Left ventricle myocardium inferior (tissue), 1 donor: ENCODE measurements at regions not wholly inside any gene's neighbourhood (a gene's known extent, or its start where the extent isn't known, plus 50 kb on each side); places are given as distances from the start of the nearest gene placed in this dataset.

Source experiments
- DNase-seq: peaks from one replicate; pipeline ENCODE4 v3.0.0-alpha.2; 2020
- H3K27ac ChIP-seq: fragments of 200-600 bp; replicated peaks from 2 replicates; pipeline ENCODE4 v1.8.0; 2021
- H3K27me3 ChIP-seq: fragments of 200-600 bp; 2 replicates; pipeline ENCODE4 v1.8.0; 2021; ENCODE audit warnings: low read depth
- H3K36me3 ChIP-seq: fragments of 200-600 bp; 2 replicates; pipeline ENCODE4 v1.8.0; 2021
- H3K4me1 ChIP-seq: fragments of 200-600 bp; 2 replicates; pipeline ENCODE4 v1.8.0; 2021
- H3K4me3 ChIP-seq: fragments of 200-600 bp; 2 replicates; pipeline ENCODE4 v1.8.0; 2021; ENCODE audit warnings: mild to moderate bottlenecking, moderate library complexity
- H3K9me3 ChIP-seq: fragments of 200-600 bp; replicated peaks from 2 replicates; pipeline ENCODE4 v1.8.0; 2021
- CTCF ChIP-seq: fragments of 200-600 bp; IDR thresholded peaks from 2 replicates; pipeline ENCODE4 v1.8.0; 2021; ENCODE audit warnings: antibody characterized with exemption, mild to moderate bottlenecking, borderline replicate concordance
- intact Hi-C: fragments of 100-400 bp; cut with micrococcal nuclease; formaldehyde crosslinking; loops from one replicate; pipeline ENCODE4 v1.11.0; 2022
- donor health status: DM: no; HTN: yes; CAD: no; lungs with severe emphysema.

DNA sequence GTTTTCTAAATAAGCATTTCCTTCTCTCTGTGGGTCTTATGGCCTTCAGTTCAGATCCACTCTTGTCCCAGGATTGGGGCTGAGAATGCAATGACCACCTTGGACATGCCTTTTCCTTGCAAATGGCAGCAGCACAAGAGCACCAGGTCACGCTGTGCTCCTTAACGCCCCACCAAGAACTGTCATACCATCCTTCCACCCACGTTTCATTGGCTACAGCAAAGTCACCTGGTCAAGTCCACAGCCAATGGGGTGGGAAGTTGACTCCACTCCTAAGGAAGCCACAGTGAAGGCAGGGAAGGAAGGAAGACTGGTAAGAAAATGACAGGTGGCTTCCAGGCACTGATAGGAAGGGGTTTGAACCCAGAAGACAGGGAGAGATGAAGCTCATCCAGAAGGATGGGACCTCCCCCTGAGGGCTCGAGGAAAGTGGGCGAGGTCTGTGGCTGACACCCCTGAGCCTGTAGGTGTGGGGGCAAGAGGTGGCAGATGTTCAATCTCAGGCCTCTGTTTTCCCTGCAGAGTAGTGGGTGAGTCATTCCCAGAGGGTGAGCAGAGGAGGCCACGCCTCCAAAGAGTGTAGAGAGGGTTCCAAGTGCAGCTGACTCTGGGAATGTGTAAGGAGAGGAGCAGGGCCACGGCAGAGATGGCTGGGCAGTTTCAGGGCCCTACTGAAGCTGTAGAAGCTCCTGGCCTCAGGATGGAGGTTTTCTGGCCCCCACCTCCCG lies 113.5 kb upstream of the VRK1 start:
- no peak for TF ChIP-seq CTCF

GRCh38 chr14:96686126-96686525 lies 111.1 kb upstream of the VRK1 start:
- intact Hi-C loops = no loop called here
- no peak for DNase-seq
- Histone ChIP-seq H3K36me3 (no peaks in the 10 kb centered on the region), H3K4me3 (no peak overlapping the region), H3K4me1 (no peaks in the 10 kb centered on the region), H3K27ac (no peak overlapping the region), H3K27me3 (peaks cover 57% of the 10 kb centered on the region), H3K9me3 (no peaks in the 10 kb centered on the region)
- no peak for TF ChIP-seq CTCF

More for the DNA sequence above, 113.5 kb upstream of the VRK1 start:
- Histone ChIP-seq H3K9me3 (no peaks in the 10 kb centered on the region), H3K4me3 (no peak overlapping the region), H3K4me1 (no peaks in the 10 kb centered on the region), H3K27ac (no peak overlapping the region), H3K27me3 (peaks cover 54% of the 10 kb centered on the region), H3K36me3 (no peaks in the 10 kb centered on the region)
- intact Hi-C loops = no loop called here
- DNase-seq = no peak

DNA sequence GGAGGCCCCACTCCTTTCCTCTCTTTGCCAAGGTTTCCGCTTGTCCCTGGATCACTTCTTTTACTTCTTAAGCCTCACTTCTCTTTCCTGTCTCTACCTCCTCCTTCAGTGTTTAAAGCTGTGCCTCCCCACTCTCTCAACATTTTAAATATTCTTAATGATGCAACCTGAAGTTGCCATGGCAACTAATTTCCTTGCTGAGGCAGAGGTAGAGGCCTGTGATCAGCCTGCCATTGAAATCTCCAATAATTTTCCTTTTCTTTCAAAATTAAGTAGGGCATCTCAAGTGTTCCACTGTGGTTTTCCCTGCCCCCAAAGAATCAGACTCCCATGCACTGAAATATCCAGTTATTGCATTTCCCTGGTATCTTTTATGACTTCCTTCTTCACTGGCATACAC lies 108.6 kb upstream of the VRK1 start:
- H3K4me3 ChIP-seq = no peak overlapping the region
- H3K4me1 ChIP-seq = no peaks in the 10 kb centered on the region
- peaks cover 64% of the 10 kb centered on the region for H3K27me3 ChIP-seq
- H3K9me3 ChIP-seq = no peaks in the 10 kb centered on the region
- H3K36me3 ChIP-seq = no peaks in the 10 kb centered on the region
- intact Hi-C loops = no loop called here
- DNase-seq = no peak
- no peak overlapping the region for H3K27ac ChIP-seq
- TF ChIP-seq CTCF = no peak

- intact Hi-C loops = no loop called here
- no peaks in the 10 kb centered on the region for H3K9me3 ChIP-seq
- H3K4me3 ChIP-seq = no peak overlapping the region
- H3K27me3 ChIP-seq = peaks cover 70% of the 10 kb centered on the region
- TF ChIP-seq CTCF = no peak
- no peak for DNase-seq
- no peaks in the 10 kb centered on the region for H3K36me3 ChIP-seq
- H3K4me1 ChIP-seq = no peaks in the 10 kb centered on the region
- H3K27ac ChIP-seq = no peak overlapping the region
Measured at GRCh38 chr14:96690713-96691383, 106.3 kb upstream of the VRK1 start.

DNA sequence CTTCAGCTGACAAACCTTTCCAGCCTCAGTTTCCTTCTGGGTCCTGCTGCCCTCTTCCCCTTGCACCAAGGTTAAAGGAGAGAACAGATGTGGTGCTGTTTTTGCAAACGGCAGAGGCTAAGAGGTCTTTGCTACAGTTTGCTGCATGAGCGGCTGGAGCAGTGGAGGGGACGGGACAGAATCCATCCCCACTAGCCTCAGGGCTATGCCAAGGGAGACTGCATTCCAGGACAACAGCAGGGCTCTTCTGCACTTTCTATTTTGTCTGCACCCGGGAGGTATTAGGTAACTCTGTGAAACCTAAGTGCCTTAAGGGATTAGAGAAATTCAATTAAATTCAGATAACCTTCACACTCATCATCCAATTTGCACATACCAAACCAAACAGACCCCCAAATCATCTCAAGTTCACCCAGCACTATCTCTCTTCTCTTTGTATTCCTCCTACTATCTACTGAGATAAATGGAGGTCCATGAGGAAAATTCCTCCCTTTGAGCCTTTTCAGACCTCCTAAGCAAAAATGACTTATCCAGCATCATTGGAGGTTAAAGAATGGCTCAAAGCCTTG lies 103.8 kb upstream of the VRK1 start:
- intact Hi-C loops = no loop called here
- DNase-seq = no peak
- H3K4me3 ChIP-seq = no peak overlapping the region
- H3K27ac ChIP-seq = no peak overlapping the region
- H3K27me3 ChIP-seq = peaks cover 76% of the 10 kb centered on the region
- H3K9me3 ChIP-seq = no peaks in the 10 kb centered on the region
- H3K4me1 ChIP-seq = no peaks in the 10 kb centered on the region
- TF ChIP-seq CTCF = no peak
- H3K36me3 ChIP-seq = no peaks in the 10 kb centered on the region
